PC-9 (cell line): ENCODE measurements at regions not wholly inside any gene's neighbourhood (a gene's known extent, or its start where the extent isn't known, plus 50 kb on each side); places are given as distances from the start of the nearest gene placed in this dataset.

Source experiments
- BruUV-seq: library from RNA; stranded (reverse); fragments of 400-500 nt; replicated peaks from 2 replicates; lab custom pipeline; 2021; lab: Mats Ljungman, UMichigan
- CTCF ChIA-PET: fragments of 300-600 bp; sonication (Branson Sonifier 250); formaldehyde crosslinking; loops from one replicate; lab custom pipeline; 2022; ENCODE audit warnings: antibody characterized with exemption; lab: Charles Lee
- POLR2A ChIA-PET: fragments of 300-600 bp; sonication (Branson Sonifier 250); formaldehyde crosslinking; loops from one replicate; lab custom pipeline; 2022; ENCODE audit warnings: antibody characterized with exemption; ENCODE audit not compliant: unreplicated experiment; lab: Charles Lee
- DNase-seq, 2 experiments: peaks; one replicate each; pipeline versions ENCODE4 v3.0.0 to v3.0.0-alpha.2; 2015 to 2022; ENCODE audit warnings: mixed read lengths in 1 of 2
- H2AFZ ChIP-seq: fragments of 200-600 bp; sonication (generic); 2 replicates; pipeline ENCODE4 v1.8.1; 2017; ENCODE audit warnings: antibody characterized with exemption
- H3F3A ChIP-seq: fragments of 200-600 bp; sonication (generic); 2 replicates; pipeline ENCODE4 v1.8.1; 2017; ENCODE audit warnings: antibody characterized with exemption, mild to moderate bottlenecking, low read depth; ENCODE audit not compliant: insufficient read depth
- H3K27ac ChIP-seq: fragments of 200-600 bp; sonication (generic); 2 replicates; pipeline ENCODE4 v1.6.1; 2016; ENCODE audit warnings: mixed run types
- H3K27me3 ChIP-seq: fragments of 200-600 bp; sonication (generic); 2 replicates; pipeline ENCODE4 v1.6.1; 2016; ENCODE audit warnings: low read depth, mixed run types; ENCODE audit not compliant: insufficient read depth
- H3K36me3 ChIP-seq: fragments of 200-600 bp; sonication (generic); 2 replicates; pipeline ENCODE4 v1.6.1; 2016; ENCODE audit warnings: low read depth, mixed run types
- H3K4me1 ChIP-seq: fragments of 200-600 bp; sonication (generic); replicated peaks from 2 replicates; pipeline ENCODE4 v1.6.1; 2016; ENCODE audit warnings: mixed run types; ENCODE audit not compliant: insufficient read depth
- H3K4me2 ChIP-seq: fragments of 200-600 bp; sonication (generic); 2 replicates; pipeline ENCODE4 v1.6.1; 2017; ENCODE audit warnings: mixed run types
- H3K4me3 ChIP-seq: fragments of 200-600 bp; sonication (generic); 2 replicates; pipeline ENCODE4 v1.6.1; 2016; ENCODE audit warnings: mixed run types
- H3K79me2 ChIP-seq: fragments of 200-600 bp; sonication (generic); 2 replicates; pipeline ENCODE4 v1.6.1; 2017; ENCODE audit warnings: low read depth, mixed run types
- H3K9me2 ChIP-seq: fragments of 200-600 bp; sonication (generic); 2 replicates; pipeline ENCODE4 v1.8.1; 2017; ENCODE audit warnings: mild to moderate bottlenecking; ENCODE audit not compliant: insufficient read depth
- H3K9me3 ChIP-seq: fragments of 200-600 bp; sonication (generic); 2 replicates; pipeline ENCODE4 v1.8.1; 2016; ENCODE audit warnings: low read depth; ENCODE audit not compliant: insufficient read depth
- H4K20me1 ChIP-seq: fragments of 200-600 bp; sonication (generic); 2 replicates; pipeline ENCODE4 v1.8.1; 2017; ENCODE audit not compliant: insufficient read depth
- EZH2 ChIP-seq: fragments of 200-600 bp; sonication (generic); IDR thresholded peaks from 2 replicates; pipeline ENCODE4 v1.8.0; 2017; ENCODE audit warnings: antibody characterized with exemption, low read depth
- intact Hi-C: fragments of 100-400 bp; cut with micrococcal nuclease; formaldehyde crosslinking; loops from one replicate; pipeline ENCODE4 v1.10.0; 2022; ENCODE audit not compliant: unreplicated experiment
- TF ChIP-seq, protein P1 (sequence below): fragments of 200-600 bp; sonication (generic); conservative IDR thresholded peaks from 2 replicates; pipeline ENCODE4 v1.6.1; 2017; ENCODE audit warnings: mixed run types, antibody characterized with exemption, mild to moderate bottlenecking, moderate library complexity

DNA sequence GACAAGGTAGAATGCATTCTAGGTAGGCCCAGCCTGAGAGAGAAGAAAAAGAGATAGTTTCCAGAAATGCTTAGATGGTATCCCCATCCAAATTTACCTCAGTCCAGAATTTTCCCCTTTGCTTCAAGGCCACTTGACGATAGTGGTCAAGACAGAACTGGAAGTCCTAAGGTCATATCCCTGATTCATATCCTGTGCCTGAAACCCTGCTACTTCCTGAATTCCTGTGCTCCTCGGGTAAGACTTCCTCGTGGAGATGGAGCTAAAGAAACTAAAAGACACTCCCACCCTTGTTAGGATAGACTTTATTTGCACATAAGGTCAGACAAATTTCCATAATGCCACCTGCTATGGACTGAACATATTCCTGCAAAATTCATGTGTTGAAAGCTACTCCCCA, 175.9 kb downstream of the EVX1 start:
- H3K9me3 ChIP-seq = peaks cover 3% of the 10 kb centered on the region; the same call in 1 of the 2 replicates
- no peak overlapping the region for H3K4me3 ChIP-seq
- H4K20me1 ChIP-seq = no peaks in the 10 kb centered on the region
- BruUV-seq = no TSS peak
- no peak overlapping the region for H2AFZ ChIP-seq
- no peaks in the 10 kb centered on the region for H3K36me3 ChIP-seq
- peaks cover 18% of the 10 kb centered on the region for H3K4me1 ChIP-seq
- no peaks in the 10 kb centered on the region for H3K27me3 ChIP-seq
- POLR2A ChIA-PET = no interaction called here
- no peaks in the 10 kb centered on the region for H3K9me2 ChIP-seq
- TF ChIP-seq, protein P1, sequence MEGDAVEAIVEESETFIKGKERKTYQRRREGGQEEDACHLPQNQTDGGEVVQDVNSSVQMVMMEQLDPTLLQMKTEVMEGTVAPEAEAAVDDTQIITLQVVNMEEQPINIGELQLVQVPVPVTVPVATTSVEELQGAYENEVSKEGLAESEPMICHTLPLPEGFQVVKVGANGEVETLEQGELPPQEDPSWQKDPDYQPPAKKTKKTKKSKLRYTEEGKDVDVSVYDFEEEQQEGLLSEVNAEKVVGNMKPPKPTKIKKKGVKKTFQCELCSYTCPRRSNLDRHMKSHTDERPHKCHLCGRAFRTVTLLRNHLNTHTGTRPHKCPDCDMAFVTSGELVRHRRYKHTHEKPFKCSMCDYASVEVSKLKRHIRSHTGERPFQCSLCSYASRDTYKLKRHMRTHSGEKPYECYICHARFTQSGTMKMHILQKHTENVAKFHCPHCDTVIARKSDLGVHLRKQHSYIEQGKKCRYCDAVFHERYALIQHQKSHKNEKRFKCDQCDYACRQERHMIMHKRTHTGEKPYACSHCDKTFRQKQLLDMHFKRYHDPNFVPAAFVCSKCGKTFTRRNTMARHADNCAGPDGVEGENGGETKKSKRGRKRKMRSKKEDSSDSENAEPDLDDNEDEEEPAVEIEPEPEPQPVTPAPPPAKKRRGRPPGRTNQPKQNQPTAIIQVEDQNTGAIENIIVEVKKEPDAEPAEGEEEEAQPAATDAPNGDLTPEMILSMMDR = no peak
- TF ChIP-seq EZH2 = no peak
- H3K4me2 ChIP-seq = no peak overlapping the region
- no peaks in the 10 kb centered on the region for H3F3A ChIP-seq
- no peak overlapping the region for H3K27ac ChIP-seq
- peak in 1 of 2 experiments; percentile 44 for DNase-seq
- CTCF ChIA-PET = no interaction called here
- intact Hi-C loops = no loop called here
- no peaks in the 10 kb centered on the region for H3K79me2 ChIP-seq

DNA sequence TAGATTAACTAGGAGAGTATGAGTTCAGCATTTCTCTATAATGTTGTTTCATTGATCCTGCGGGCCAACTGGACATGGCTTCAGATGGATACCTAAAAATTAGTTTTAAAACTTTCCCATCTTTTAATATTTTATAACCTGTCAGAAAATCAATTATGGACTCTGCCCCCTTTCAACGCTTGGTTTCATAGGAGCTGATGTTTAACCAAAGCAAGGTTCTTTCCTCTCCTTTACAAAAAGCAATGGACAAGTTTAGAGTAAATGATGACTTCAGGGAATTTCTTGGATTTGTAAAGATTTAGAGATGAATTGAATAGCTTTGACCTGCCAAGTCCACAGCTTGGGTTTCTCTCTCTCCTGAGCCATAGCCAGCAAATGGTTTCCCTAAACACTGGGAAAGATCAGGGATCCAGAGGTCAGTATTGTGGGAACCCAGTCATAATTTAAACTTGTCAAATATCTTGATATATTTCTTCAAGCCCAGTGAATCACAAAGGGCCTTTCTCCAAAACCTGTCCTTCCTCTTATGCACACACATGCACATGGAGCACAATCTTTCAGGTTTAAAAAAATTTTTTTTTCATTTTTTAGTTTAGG, 177.1 kb downstream of the EVX1 start:
- BruUV-seq = no TSS peak
- H3K27ac ChIP-seq = no peak overlapping the region
- CTCF ChIA-PET = no interaction called here
- H3K9me3 ChIP-seq = peaks cover 3% of the 10 kb centered on the region; the same call in 1 of the 2 replicates
- peak in 1 of 2 experiments; percentile 73 for DNase-seq
- no peak overlapping the region for H3K4me2 ChIP-seq
- no peaks in the 10 kb centered on the region for H3K79me2 ChIP-seq
- peaks cover 10% of the 10 kb centered on the region for H3F3A ChIP-seq
- intact Hi-C loops = loop anchor here (5.0 kb wide), 2 partner anchors 107 to 157 kb away; no protein-coding TSS in a partner anchor
- POLR2A ChIA-PET = interaction anchor here (0.6 kb wide), 1 partner anchor 904 kb away, joined by 3 read pairs; no protein-coding TSS in a partner anchor
- no peaks in the 10 kb centered on the region for H3K36me3 ChIP-seq
- H3K4me1 ChIP-seq = peaks cover 29% of the 10 kb centered on the region
- no peak overlapping the region for H3K4me3 ChIP-seq
- no peaks in the 10 kb centered on the region for H3K27me3 ChIP-seq
- H2AFZ ChIP-seq = no peak overlapping the region
- H4K20me1 ChIP-seq = no peaks in the 10 kb centered on the region
- TF ChIP-seq, protein P1 = no peak
- TF ChIP-seq EZH2 = no peak
- no peaks in the 10 kb centered on the region for H3K9me2 ChIP-seq

DNA sequence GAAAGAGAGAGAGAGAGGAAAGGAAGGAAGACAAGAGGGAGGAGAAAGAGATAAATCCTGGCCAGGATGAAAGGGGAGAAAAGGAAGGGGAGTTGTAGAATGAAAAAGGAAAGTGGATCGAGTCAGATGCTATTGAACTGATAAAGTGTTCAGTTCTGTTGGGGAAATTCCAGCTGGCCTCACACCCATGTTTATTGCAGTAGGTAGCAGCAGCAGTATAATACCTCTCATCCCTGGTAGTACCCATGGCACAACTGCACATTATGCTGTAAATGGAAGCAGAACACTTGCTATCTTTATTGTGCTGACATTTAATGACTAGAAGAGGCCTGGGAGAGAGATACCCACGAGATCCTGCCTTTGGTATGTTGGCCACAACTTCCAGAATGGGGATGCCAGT, 178.1 kb downstream of the EVX1 start:
- CTCF ChIA-PET = no interaction called here
- TF ChIP-seq EZH2 = no peak
- TF ChIP-seq, protein P1 = no peak
- Histone ChIP-seq H3K4me3 (no peak overlapping the region), H3K4me2 (no peak overlapping the region), H3K4me1 (peaks cover 37% of the 10 kb centered on the region), H3K79me2 (no peaks in the 10 kb centered on the region), H3K9me2 (no peaks in the 10 kb centered on the region), H3K27ac (no peak overlapping the region), H3K9me3 (peaks cover 3% of the 10 kb centered on the region; the same call in 1 of the 2 replicates), H3F3A (peaks cover 15% of the 10 kb centered on the region), H4K20me1 (no peaks in the 10 kb centered on the region), H3K36me3 (no peaks in the 10 kb centered on the region), H3K27me3 (no peaks in the 10 kb centered on the region), H2AFZ (peak overlapping the region; percentile 30)
- no peak for DNase-seq
- no TSS peak for BruUV-seq
- POLR2A ChIA-PET = no interaction called here
- intact Hi-C loops = loop anchor here (5.0 kb wide), 2 partner anchors 108 to 158 kb away; no protein-coding TSS in a partner anchor
